ENCODE measurements at regions not wholly inside any gene's neighbourhood (a gene's known extent, or its start where the extent isn't known, plus 50 kb on each side); places are given as distances from the start of the nearest gene placed in this dataset.

GRCh38 chr12:130087222-130087621, 75.0 kb upstream of the FZD10 start:
- Mint-ChIP-seq H3K4me3 (no peak overlapping the region), H3K36me3 (no peaks in the 10 kb centered on the region), H3K4me1 (peaks cover 7 to 12% (median 7%) of the 10 kb centered on the region in 3 donors), H3K27me3 (peaks cover 1 to 7% of the 10 kb centered on the region in 2 donors), H3K9me3 (peaks cover 0 to 6% (median 0%) of the 10 kb centered on the region in 5 donors), H3K27ac (peak overlapping the region in 1 of 8 donors; percentile 86)
- peak overlapping the region; percentile 41 for H3K4me3 ChIP-seq (ENCODE audit: low read length)
- CTCF ChIA-PET: no interaction called here
- POLR2A ChIA-PET: no interaction called here
- H3K9me3 ChIP-seq (ENCODE audit: low read length): no peaks in the 10 kb centered on the region
- H3K27ac ChIP-seq (ENCODE audit: low read depth, low read length): no peak overlapping the region
- no peaks in the 10 kb centered on the region for H3K36me3 ChIP-seq (ENCODE audit: insufficient read depth, low read length)
- peaks cover 22% of the 10 kb centered on the region for H3K4me1 ChIP-seq (ENCODE audit: insufficient read depth, low read length)
- no peak for DNase-seq
- no peaks in the 10 kb centered on the region for H3K27me3 ChIP-seq (ENCODE audit: insufficient read depth, low read length, poor library complexity, severe bottlenecking)

DNA sequence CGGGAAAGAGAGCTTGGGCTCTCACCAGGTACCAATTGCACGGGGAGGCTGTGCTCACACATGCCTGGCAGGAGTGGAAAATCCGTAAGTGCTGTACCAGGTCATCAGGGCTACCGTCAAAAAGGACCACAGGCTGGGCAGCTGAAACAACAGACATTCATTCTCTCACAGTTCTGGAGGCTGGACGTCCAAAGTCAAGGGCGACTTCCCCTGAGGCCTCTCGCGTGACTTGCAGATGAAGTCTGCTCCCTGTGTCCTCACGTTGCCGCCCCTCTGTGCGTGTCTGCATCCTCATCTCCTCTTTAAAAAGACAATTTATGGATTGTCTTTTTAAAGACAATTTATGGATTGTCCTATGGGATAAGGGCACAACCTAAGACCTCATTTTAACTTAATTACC, 73.8 kb upstream of the FZD10 start:
- H3K36me3 Mint-ChIP-seq: no peaks in the 10 kb centered on the region
- H3K4me1 ChIP-seq (ENCODE audit: insufficient read depth, low read length): peaks cover 22% of the 10 kb centered on the region
- peaks cover 7 to 12% (median 7%) of the 10 kb centered on the region in 3 donors for H3K4me1 Mint-ChIP-seq
- no peaks in the 10 kb centered on the region for H3K9me3 ChIP-seq (ENCODE audit: low read length)
- ChIA-PET POLR2A (no interaction called here), CTCF (no interaction called here)
- H3K27ac Mint-ChIP-seq: no peak overlapping the region
- no peak overlapping the region for H3K4me3 ChIP-seq (ENCODE audit: low read length)
- peaks cover 0 to 11% (median 0%) of the 10 kb centered on the region in 5 donors for H3K9me3 Mint-ChIP-seq
- DNase-seq: no peak
- no peak overlapping the region for H3K27ac ChIP-seq (ENCODE audit: low read depth, low read length)
- H3K27me3 Mint-ChIP-seq: peaks cover 1 to 4% of the 10 kb centered on the region in 2 donors
- no peak overlapping the region for H3K4me3 Mint-ChIP-seq
- no peaks in the 10 kb centered on the region for H3K36me3 ChIP-seq (ENCODE audit: insufficient read depth, low read length)
- no peaks in the 10 kb centered on the region for H3K27me3 ChIP-seq (ENCODE audit: insufficient read depth, low read length, poor library complexity, severe bottlenecking)

DNA sequence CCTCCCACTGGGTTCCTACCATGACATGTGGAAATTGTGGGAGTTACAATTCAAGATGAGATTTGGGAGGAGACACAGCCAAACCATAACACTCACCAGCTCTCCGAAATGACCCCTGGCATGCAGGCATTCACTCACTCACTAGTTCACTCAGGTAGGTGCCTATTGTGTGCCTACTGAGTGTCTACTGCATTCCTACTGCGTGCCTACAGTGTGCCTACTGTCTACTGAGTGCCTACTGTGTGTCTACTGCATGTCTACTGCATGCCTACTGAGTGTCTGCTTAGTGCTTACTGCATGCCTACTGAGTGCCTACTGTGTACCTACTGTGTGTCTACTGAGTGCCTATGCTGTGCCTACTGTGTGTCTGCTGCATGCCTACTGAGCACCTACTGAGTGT, 71.7 kb upstream of the FZD10 start:
- no peaks in the 10 kb centered on the region for H3K9me3 ChIP-seq (ENCODE audit: low read length)
- DNase-seq: no peak
- ChIA-PET CTCF (no interaction called here), POLR2A (no interaction called here)
- H3K4me1 Mint-ChIP-seq: peaks cover 5 to 12% (median 7%) of the 10 kb centered on the region in 3 donors
- H3K27ac ChIP-seq (ENCODE audit: low read depth, low read length): no peak overlapping the region
- H3K36me3 ChIP-seq (ENCODE audit: insufficient read depth, low read length): no peaks in the 10 kb centered on the region
- H3K27me3 ChIP-seq (ENCODE audit: insufficient read depth, low read length, poor library complexity, severe bottlenecking): no peaks in the 10 kb centered on the region
- H3K36me3 Mint-ChIP-seq: no peaks in the 10 kb centered on the region
- H3K4me3 Mint-ChIP-seq: no peak overlapping the region
- H3K4me1 ChIP-seq (ENCODE audit: insufficient read depth, low read length): peaks cover 22% of the 10 kb centered on the region
- peaks cover 0 to 9% (median 2%) of the 10 kb centered on the region in 5 donors for H3K9me3 Mint-ChIP-seq
- H3K27ac Mint-ChIP-seq: no peak overlapping the region
- peaks cover 0 to 1% of the 10 kb centered on the region in 2 donors for H3K27me3 Mint-ChIP-seq
- no peak overlapping the region for H3K4me3 ChIP-seq (ENCODE audit: low read length)

DNA sequence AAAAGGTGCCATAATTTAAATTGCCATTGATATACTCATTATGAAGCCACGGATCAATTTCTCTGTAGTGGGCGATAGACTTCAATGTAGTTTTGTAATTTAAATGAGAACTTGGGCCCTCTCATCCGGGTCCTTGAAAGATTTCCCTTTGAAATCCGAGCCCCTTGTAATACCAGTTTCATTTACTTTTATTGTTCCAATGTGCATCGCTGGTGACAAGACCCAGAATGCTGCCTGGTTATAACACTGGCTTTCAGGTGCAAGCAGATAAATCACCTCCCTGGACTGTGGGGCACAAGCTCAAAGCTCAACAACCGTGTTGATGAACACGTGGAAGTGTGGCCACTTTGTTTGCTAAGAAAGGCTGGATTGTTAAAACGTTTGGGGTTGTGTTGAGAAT, 68.9 kb upstream of the FZD10 start:
- peaks cover 0 to 11% (median 2%) of the 10 kb centered on the region in 5 donors for H3K9me3 Mint-ChIP-seq
- ChIA-PET CTCF (no interaction called here), POLR2A (no interaction called here)
- no peak overlapping the region for H3K27ac Mint-ChIP-seq
- H3K4me1 Mint-ChIP-seq: no peaks in the 10 kb centered on the region
- no peak overlapping the region for H3K4me3 Mint-ChIP-seq
- no peaks in the 10 kb centered on the region for H3K9me3 ChIP-seq (ENCODE audit: low read length)
- H3K27me3 Mint-ChIP-seq: no peaks in the 10 kb centered on the region
- DNase-seq: no peak
- no peaks in the 10 kb centered on the region for H3K27me3 ChIP-seq (ENCODE audit: insufficient read depth, low read length, poor library complexity, severe bottlenecking)
- H3K36me3 Mint-ChIP-seq: no peaks in the 10 kb centered on the region
- H3K27ac ChIP-seq (ENCODE audit: low read depth, low read length): no peak overlapping the region
- H3K36me3 ChIP-seq (ENCODE audit: insufficient read depth, low read length): no peaks in the 10 kb centered on the region
- H3K4me3 ChIP-seq (ENCODE audit: low read length): no peak overlapping the region
- H3K4me1 ChIP-seq (ENCODE audit: insufficient read depth, low read length): no peaks in the 10 kb centered on the region

DNA sequence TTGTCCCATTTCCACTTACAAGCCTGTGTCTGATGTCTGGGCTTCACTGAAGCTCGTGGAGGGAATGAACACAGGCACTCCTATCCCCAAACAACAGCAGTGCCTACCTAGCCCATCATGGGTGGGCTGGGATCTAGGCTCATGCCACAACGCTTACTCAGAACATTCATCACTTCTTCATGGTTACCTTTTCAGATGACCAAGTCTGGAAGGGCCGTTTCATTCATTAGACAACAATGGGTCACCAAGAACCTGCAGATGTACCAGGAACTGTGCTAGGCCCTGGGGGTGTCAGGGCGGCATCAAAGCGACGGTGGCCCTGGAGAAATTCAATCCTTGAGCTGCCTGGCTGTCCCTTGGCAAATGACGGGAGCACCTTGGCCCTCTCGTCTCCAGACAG, 64.9 kb upstream of the FZD10 start:
- no peaks in the 10 kb centered on the region for H3K4me1 ChIP-seq (ENCODE audit: insufficient read depth, low read length)
- CTCF ChIA-PET: no interaction called here
- Mint-ChIP-seq H3K4me3 (no peak overlapping the region), H3K27ac (no peak overlapping the region), H3K9me3 (peaks cover 0 to 8% (median 0%) of the 10 kb centered on the region in 5 donors), H3K36me3 (no peaks in the 10 kb centered on the region), H3K27me3 (no peaks in the 10 kb centered on the region), H3K4me1 (no peaks in the 10 kb centered on the region)
- no peaks in the 10 kb centered on the region for H3K27me3 ChIP-seq (ENCODE audit: insufficient read depth, low read length, poor library complexity, severe bottlenecking)
- DNase-seq: no peak
- H3K27ac ChIP-seq (ENCODE audit: low read depth, low read length): no peak overlapping the region
- no peaks in the 10 kb centered on the region for H3K9me3 ChIP-seq (ENCODE audit: low read length)
- H3K4me3 ChIP-seq (ENCODE audit: low read length): no peak overlapping the region
- H3K36me3 ChIP-seq (ENCODE audit: insufficient read depth, low read length): no peaks in the 10 kb centered on the region
- POLR2A ChIA-PET: no interaction called here

GRCh38 chr12:130097798-130098255, 64.4 kb upstream of the FZD10 start:
- H3K9me3 Mint-ChIP-seq: peaks cover 0 to 7% (median 0%) of the 10 kb centered on the region in 5 donors
- no peaks in the 10 kb centered on the region for H3K27me3 ChIP-seq (ENCODE audit: insufficient read depth, low read length, poor library complexity, severe bottlenecking)
- no peak for DNase-seq
- H3K36me3 Mint-ChIP-seq: no peaks in the 10 kb centered on the region
- H3K36me3 ChIP-seq (ENCODE audit: insufficient read depth, low read length): no peaks in the 10 kb centered on the region
- H3K27ac Mint-ChIP-seq: no peak overlapping the region
- no peak overlapping the region for H3K4me3 ChIP-seq (ENCODE audit: low read length)
- ChIA-PET CTCF (no interaction called here), POLR2A (no interaction called here)
- no peak overlapping the region for H3K27ac ChIP-seq (ENCODE audit: low read depth, low read length)
- H3K9me3 ChIP-seq (ENCODE audit: low read length): no peaks in the 10 kb centered on the region
- H3K27me3 Mint-ChIP-seq: no peaks in the 10 kb centered on the region
- H3K4me1 ChIP-seq (ENCODE audit: insufficient read depth, low read length): no peaks in the 10 kb centered on the region
- H3K4me1 Mint-ChIP-seq: no peaks in the 10 kb centered on the region
- H3K4me3 Mint-ChIP-seq: no peak overlapping the region

GRCh38 chr12:130098301-130099005, 63.8 kb upstream of the FZD10 start:
- Mint-ChIP-seq H3K4me1 (no peaks in the 10 kb centered on the region), H3K4me3 (no peak overlapping the region), H3K9me3 (peaks cover 0 to 2% (median 0%) of the 10 kb centered on the region in 5 donors), H3K27ac (no peak overlapping the region), H3K27me3 (no peaks in the 10 kb centered on the region), H3K36me3 (no peaks in the 10 kb centered on the region)
- Histone ChIP-seq H3K27ac (ENCODE audit: low read depth, low read length) (no peak overlapping the region), H3K9me3 (ENCODE audit: low read length) (no peaks in the 10 kb centered on the region), H3K27me3 (ENCODE audit: insufficient read depth, low read length, poor library complexity, severe bottlenecking) (no peaks in the 10 kb centered on the region), H3K4me3 (ENCODE audit: low read length) (no peak overlapping the region), H3K36me3 (ENCODE audit: insufficient read depth, low read length) (no peaks in the 10 kb centered on the region), H3K4me1 (ENCODE audit: insufficient read depth, low read length) (no peaks in the 10 kb centered on the region)
- ChIA-PET POLR2A (no interaction called here), CTCF (no interaction called here)
- no peak for DNase-seq

DNA sequence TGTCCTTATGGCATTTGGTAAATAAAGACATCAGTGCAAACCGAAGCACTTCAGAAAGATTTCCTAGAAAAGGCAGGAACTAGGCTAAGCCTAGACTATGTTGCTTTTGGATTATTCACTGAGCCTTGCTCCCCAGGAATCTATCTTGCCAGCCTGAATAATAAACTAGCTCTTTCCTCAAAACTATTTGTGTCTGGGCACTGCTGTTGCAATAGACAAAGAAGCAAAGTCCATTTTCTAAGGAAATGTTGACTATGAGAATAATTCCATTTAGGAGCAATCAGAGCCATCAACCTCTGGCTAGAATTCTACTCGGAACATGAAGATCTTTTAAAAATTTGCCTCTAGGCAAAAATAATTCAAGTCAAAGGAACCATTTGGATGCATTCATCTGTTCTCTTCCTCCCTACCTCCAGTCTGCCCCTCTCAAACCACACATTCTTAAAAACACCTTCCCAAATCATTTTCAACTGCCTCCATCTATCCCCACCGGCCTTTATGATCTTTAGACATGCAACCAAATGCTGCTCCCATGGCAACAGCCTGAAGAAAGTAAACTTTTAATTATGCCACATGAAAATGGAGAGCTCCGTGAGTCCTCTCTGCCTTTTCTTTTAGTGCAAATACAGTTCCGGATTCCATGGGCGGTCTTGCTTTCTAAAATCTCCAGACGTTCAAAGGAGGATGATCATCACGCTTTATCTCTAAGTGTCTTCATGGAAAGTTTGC, 61.5 kb upstream of the FZD10 start:
- Mint-ChIP-seq H3K27ac (no peak overlapping the region), H3K4me3 (peak overlapping the region in 1 of 7 donors; percentile 29), H3K4me1 (no peaks in the 10 kb centered on the region), H3K36me3 (no peaks in the 10 kb centered on the region), H3K9me3 (no peaks in the 10 kb centered on the region), H3K27me3 (peaks cover 0 to 3% of the 10 kb centered on the region in 2 donors)
- no peaks in the 10 kb centered on the region for H3K36me3 ChIP-seq (ENCODE audit: insufficient read depth, low read length)
- H3K27ac ChIP-seq (ENCODE audit: low read depth, low read length): no peak overlapping the region
- ChIA-PET POLR2A (no interaction called here), CTCF (no interaction called here)
- no peak for DNase-seq
- H3K27me3 ChIP-seq (ENCODE audit: insufficient read depth, low read length, poor library complexity, severe bottlenecking): no peaks in the 10 kb centered on the region
- no peaks in the 10 kb centered on the region for H3K9me3 ChIP-seq (ENCODE audit: low read length)
- H3K4me1 ChIP-seq (ENCODE audit: insufficient read depth, low read length): no peaks in the 10 kb centered on the region
- no peak overlapping the region for H3K4me3 ChIP-seq (ENCODE audit: low read length)

Data from CD8-positive, alpha-beta memory T cell (primary cell).